ENCODE measurements at regions not wholly inside any gene's neighbourhood (a gene's known extent, or its start where the extent isn't known, plus 50 kb on each side); places are given as distances from the start of the nearest gene placed in this dataset.

- no peak for DNase-seq
- Histone ChIP-seq H3K4me1 (peaks cover 3% of the 10 kb centered on the region), H3K36me3 (no peaks in the 10 kb centered on the region), H3K27me3 (no peaks in the 10 kb centered on the region), H3K9me3 (no peaks in the 10 kb centered on the region), H3K4me3 (ENCODE audit: low read depth, low read length) (no peak overlapping the region)
- no peak for TF ChIP-seq CTCF (IDR thresholded peaks at IDR 0.05; ENCODE audit: low read depth, low read length)
Observed at GRCh38 chr4:147428583-147428982, 52.3 kb upstream of the EDNRA start.

- DNase-seq: no peak
- H3K27me3 ChIP-seq: no peaks in the 10 kb centered on the region
- H3K36me3 ChIP-seq: no peaks in the 10 kb centered on the region
- H3K4me1 ChIP-seq: no peaks in the 10 kb centered on the region; the same call in 1 of the 2 replicates
- TF ChIP-seq CTCF (IDR thresholded peaks at IDR 0.05; ENCODE audit: low read depth, low read length): no peak
- H3K4me3 ChIP-seq (ENCODE audit: low read depth, low read length): no peak overlapping the region
- no peaks in the 10 kb centered on the region for H3K9me3 ChIP-seq
Observed at GRCh38 chr4:147430111-147430510, 50.8 kb upstream of the EDNRA start.

All from BE2C (cell line).